ENCODE measurements at regions not wholly inside any gene's neighbourhood (a gene's known extent, or its start where the extent isn't known, plus 50 kb on each side); places are given as distances from the start of the nearest gene placed in this dataset.

DNA sequence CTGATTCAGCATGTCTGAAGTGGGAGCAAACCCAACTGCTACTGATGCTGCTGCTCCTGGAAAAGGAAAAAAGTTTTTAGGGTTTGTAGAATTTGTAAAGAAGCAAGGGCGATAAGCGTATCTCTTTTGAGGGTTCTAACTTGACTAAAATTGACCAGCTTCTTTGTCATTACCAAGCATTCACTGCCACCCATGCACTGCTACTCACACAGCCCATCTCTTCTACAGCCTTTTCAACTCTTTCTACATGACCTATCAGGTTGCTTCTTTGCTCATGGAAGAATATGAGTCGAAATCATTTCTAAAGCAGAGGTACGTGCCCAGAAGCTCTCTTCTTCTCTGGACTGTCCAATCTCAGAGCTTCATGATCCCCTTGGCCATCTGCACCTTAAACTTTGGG lies 570.9 kb downstream of the EPHA7 start:
- intact Hi-C loops (cut with DNase I): no loop called here
- no peak for DNase-seq (ENCODE audit: low spot score)

DNA sequence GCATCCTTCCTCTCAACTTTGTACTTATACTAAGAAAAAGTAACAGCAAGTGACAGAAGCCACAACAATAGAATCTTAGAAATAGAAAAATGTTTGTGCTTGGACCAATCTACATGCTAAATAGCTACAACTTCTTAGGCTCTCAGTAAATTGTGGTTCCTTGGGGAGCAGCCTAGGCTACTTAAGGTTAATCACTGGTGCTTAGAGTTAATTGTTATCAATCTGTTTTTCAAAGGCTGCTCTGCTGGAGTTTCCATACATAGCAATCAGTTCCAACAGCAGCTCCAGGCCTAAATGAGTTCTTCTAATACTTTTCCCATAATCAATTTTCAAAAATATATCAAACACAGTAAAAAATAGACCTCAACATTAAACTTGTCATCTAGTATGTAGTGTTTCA lies 571.4 kb downstream of the EPHA7 start:
- no peak for DNase-seq (ENCODE audit: low spot score)
- intact Hi-C loops (cut with DNase I): no loop called here

DNA sequence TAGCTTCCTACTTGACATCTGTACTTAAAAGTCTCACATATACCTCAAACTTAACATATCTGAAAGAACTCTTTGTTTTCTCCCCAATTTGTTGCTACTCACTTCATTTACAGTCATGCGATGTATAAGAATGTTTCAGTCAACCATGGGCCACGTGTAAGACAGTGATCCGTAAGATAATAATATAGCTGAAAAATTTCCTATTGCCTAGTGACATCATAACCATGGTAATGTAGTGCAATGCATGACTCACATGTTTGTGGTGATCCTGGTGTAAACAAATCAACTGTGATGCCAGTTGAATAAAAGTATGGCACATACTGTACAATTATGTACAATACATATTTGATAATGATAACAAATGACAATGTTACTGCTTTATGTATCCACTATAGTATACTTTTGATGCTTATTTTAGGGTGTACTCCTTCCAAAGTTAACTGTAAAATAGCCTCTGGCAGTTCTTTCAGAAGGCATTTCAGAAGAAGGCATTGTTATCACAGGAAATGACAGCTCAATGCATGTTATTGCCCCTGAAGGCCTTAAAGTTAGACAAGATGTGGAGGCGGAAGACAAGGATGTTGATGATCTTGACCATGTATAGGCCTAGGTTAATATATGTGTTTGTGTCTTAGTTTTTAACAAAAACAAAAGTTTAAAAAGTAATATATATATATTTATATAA lies 579.0 kb downstream of the EPHA7 start:
- no peak for DNase-seq (ENCODE audit: low spot score)
- intact Hi-C loops (cut with DNase I): no loop called here

DNA sequence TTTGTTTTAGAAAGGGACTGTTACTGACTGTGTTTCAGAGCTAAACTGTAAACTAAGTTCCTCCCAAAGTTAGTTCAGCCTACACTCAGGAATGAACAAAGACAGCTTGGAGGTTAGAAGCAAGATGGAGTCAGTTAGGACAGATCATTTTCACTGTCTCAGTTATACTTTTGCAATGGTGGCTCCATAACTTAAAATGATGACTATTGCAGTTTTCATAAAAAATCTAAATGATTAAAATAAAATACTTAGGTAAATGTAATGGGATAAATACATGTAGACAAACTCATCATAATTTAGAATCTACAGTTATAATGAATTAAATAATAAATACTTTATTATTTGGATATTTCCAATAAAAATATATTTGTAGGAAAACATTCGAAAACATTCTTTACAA lies 590.6 kb downstream of the EPHA7 start:
- DNase-seq (ENCODE audit: low spot score): no peak
- intact Hi-C loops (cut with DNase I): no loop called here

DNA sequence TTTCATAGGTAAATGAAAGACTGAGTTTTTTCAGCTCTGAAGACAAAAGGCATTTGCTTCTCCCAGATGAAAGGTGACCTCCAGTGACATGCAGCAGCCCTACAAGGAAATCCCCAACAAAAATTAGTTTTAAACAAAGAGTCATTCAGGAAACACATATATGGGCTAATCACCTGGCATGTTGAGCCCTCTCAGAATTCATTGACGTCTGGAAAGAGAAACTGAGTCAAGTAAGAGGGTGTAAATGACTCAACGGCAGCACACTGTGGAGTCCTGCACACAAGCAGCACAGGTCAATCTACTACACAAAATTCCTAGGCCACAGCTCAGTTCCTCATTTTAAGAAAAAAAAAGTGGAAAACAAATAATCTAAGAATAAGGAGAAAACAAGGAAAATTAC lies 592.3 kb downstream of the EPHA7 start:
- intact Hi-C loops (cut with DNase I): no loop called here
- no peak for DNase-seq (ENCODE audit: low spot score)

DNA sequence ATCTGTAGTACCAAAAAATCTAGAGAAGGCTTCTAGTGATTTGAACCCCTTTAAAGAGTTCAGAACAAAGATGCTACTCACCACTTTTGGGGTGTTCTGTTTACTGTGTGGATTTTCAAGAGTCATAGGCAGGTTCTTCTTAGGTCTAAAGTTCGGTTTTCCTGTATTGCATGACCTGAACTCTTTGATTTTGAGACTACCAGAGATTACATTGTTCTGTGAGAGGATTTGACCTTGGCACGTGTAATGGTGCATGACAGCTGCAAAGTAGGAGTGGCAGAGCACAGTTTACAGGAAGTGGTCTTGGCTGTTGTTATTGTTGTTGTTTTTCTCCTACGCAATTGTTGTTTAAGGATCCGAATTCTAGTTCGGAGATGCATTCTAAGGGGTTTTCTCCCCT lies 592.7 kb downstream of the EPHA7 start:
- DNase-seq (ENCODE audit: low spot score): no peak
- intact Hi-C loops (cut with DNase I): no loop called here

DNA sequence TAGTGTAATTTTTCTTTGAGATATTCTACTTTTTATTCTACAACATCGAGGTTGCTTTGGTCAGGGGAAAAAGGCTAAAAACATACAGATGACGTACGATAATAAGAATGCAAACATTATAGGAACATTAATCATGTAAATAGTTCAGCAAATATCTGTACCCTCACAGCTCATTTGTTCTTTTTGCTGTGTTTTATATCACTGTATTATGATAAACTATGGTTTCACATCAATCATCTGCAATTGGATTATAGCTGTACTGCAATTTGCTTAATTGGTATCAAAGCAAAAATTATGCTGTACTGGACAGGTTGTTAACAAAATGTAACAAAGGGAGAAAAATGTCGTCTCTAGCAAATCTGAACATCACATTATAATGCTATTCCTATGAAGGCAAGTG lies 597.1 kb downstream of the EPHA7 start:
- intact Hi-C loops (cut with DNase I): no loop called here

DNA sequence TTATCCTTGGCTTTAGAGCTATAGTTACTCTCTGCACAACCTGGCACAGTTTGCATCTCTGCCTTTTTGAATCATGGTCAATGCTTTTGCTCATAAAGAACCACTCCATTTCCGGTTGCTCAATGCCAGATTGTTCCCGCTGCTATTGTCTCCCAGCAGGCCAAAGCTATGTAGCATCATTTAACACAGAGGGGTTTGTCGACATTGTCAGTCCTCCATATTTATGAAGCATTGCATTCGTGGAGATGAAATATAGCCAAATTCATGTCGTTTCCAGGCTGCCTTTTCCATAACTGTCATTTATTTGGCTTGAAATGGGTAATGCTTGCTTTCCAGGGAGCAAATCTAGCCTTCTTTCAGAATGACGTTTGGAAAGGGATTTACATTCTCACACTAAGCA lies 598.8 kb downstream of the EPHA7 start:
- DNase-seq (ENCODE audit: low spot score): no peak
- intact Hi-C loops (cut with DNase I): no loop called here

More for the DNA sequence above, 597.1 kb downstream of the EPHA7 start:
- DNase-seq (ENCODE audit: low spot score): no peak

DNA sequence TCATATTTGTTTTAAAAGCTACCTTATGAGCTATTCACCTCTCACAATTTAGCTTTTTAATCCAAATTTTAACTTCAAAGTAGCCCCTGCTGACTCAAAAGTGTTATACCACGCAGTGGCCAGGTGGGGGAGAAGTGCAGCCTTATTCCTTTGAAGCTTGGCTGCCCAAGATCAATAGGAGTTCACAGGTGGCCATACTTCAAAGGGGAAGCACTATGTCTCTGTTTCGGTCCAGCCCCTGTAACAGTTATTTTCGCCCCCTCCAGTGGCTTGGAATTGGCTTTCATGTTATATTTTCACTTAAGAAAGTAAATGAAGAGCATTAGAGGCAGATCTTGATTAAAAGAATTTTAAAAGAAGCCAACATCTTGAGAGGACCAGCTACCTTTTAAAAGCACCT lies 608.4 kb downstream of the EPHA7 start:
- no peak for DNase-seq (ENCODE audit: low spot score)
- intact Hi-C loops (cut with DNase I): no loop called here

DNA sequence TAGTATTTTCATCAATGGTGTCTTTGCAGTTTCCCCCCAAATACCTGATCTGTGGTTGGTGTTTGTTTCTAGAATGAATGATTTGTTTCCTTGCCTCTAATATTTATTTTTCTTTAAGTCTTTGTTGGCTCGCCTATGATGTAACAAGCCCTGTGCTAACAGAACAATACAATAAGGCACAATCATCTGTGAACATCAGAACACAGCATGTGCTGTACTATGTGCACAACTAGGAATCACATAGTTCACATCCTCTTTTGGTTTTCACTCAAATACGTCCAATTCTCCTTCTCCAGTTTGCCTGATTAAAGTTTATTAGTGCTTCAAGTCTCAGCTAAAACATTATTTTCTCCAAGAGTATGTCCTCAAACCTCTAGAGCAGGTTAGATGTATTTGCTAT lies 613.1 kb downstream of the EPHA7 start:
- DNase-seq (ENCODE audit: low spot score): no peak
- intact Hi-C loops (cut with DNase I): no loop called here

DNA sequence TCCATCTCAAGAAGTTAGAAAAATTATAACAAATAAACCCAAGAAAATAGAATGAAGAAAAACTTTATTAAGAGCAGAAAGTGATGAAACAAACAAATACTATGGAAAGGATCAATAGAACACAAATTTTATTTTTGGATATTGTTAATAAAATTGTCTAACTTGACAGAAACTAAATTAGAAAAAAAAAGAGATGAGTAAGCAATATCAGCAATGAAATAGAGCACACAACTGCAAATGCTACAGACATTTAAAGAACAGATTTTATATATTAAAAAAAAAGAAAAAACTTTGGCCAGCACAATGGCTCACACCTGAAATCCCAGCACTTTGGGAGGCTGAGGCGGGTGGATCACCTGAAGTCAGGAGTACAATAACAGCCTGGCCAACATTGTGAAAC lies 628.0 kb downstream of the EPHA7 start:
- intact Hi-C loops (cut with DNase I): no loop called here
- DNase-seq (ENCODE audit: low spot score): no peak

DNA sequence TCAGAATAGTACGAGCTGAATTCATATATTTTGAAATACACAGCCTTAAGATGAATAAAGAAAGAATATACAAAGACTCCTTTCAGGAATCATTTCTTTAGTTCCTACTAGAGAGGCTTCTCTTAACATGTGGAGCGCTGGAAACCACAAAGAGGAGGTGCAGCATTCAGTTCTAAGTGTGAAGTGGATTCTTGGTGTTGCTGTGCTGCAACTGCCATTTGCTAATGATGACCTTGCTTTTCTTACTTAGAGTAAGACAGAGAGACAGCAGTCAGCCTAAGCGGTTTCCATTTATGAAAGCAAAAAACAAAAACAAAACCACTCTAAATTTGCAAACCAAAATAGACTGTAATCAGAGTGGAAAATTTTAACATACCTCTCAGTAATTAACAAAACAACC lies 629.0 kb downstream of the EPHA7 start:
- DNase-seq (ENCODE audit: low spot score): no peak
- intact Hi-C loops (cut with DNase I): no loop called here

DNA sequence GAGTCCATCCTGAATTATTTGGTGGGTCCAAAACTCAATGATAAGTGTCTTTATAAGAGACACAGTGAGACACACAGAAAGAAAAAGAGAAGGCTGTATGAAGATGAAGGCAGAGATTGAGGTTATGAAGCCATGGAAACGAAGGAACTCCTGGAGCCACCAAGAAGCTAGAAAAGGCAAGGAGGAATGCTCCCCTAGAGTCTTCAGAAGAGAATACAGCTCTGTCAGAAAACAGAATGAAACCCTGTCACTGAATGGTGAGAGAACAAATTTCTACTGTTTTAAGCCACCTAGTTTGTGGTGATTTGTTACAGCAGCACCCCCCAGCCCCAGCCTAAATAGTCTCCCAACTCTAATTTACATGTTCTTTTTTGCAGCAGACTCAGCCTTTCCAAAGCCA lies 635.1 kb downstream of the EPHA7 start:
- no peak for DNase-seq (ENCODE audit: low spot score)

DNA sequence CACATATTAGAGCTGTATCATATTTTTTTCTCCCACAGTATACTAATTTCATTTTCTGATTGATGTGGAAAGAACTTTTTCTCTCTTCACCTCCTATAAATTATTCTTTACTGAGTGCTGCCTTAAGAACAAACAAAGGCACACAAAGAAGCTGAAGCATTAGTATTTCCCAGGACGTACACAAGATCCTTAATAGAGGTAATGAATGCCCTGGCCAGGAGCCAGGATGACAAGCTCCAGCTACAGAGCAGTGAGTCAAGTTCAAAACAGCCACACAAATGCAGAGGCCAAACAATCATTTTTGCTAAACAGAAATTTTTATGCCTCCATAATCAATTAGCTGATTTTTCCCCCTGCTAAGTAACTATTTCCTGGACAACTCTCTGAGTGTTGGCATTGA lies 639.6 kb downstream of the EPHA7 start:
- intact Hi-C loops (cut with DNase I): no loop called here
- DNase-seq (ENCODE audit: low spot score): no peak

More for the DNA sequence above, 635.1 kb downstream of the EPHA7 start:
- intact Hi-C loops (cut with DNase I): no loop called here

DNA sequence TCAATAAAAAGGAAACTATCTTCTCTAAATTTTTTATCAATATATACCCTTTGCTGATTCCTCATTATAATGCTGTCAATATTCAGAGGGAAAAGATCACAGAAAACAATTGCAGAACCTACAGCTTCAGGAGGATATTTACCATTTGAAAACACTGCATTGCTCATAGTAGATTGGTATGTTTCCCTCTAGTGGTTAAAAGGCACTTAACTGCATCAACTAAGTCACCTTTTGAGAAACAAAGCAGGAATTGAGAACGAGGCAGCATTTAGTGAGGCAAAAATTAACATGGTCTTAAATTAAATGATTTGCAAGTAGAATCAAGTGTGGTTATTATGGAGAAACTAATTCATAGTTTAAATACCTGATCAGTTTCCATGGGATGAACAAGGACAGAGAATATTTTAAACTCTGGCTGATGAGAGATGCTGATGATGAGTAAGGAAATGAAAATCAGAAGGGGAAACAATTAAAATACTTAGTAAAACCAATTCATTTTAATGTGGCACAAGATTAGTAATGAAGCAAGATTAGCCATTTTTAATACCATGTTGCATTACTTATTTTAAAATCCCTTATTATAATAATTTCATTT lies 642.1 kb downstream of the EPHA7 start:
- intact Hi-C loops (cut with DNase I): no loop called here
- no peak for DNase-seq (ENCODE audit: low spot score)

DNA sequence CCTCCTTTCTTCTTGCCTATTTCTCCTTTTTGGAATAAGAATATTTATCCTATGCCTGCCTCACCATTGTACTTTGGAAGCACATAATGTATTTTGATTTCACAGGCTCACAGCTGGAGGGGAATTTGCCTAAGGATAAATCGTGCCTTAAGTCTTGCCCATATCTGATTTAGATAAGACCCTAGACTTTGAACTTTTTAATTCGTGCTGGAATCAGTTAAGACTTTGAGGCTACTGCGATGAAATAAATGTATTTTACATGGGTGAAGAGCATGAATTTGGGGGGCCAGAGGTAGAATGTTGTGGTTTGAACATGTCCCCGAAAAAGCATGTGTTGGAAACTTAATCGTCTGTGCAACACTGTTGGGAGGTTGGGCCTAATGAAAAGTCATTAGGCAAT lies 648.8 kb downstream of the EPHA7 start:
- DNase-seq (ENCODE audit: low spot score): no peak
- intact Hi-C loops (cut with DNase I): no loop called here

DNA sequence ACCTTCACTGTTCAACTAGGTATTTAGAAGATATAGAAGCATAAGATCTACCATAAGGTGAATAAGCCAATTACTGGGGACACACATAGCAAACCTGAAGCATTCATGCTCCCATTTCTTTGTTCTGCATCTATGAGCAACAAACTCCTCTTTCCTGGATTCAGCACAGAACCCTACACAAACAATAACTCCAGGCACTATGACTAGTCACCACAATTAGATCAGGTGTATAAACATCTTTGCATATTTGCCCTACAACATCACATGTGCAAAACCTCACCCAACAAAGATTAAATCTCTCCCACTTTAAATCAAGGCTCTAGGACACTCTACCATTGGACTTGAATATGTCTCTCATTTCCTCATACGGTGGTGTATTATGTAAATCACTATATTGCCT lies 652.3 kb downstream of the EPHA7 start:
- intact Hi-C loops (cut with DNase I): no loop called here
- DNase-seq (ENCODE audit: low spot score): no peak

DNA sequence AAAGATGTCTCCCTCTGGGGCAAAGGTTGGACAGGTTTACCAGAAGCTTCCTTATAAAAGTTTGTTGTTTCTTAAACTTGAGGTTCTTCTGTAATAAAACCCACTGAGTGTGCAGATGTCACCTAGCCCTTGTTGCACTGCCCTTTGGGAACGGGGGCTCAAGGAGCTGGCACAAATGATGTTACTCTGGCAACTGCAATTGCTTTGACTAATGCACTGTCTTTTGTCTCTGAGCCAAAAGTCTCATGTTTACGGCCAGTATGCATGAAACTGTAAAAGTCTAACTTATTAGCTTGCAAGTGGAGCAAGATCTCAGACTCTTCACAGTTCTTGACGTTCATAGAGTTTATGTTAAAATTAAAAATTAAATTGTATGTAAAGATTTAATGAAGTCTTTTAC lies 655.7 kb downstream of the EPHA7 start:
- intact Hi-C loops (cut with DNase I): no loop called here
- DNase-seq (ENCODE audit: low spot score): no peak

DNA sequence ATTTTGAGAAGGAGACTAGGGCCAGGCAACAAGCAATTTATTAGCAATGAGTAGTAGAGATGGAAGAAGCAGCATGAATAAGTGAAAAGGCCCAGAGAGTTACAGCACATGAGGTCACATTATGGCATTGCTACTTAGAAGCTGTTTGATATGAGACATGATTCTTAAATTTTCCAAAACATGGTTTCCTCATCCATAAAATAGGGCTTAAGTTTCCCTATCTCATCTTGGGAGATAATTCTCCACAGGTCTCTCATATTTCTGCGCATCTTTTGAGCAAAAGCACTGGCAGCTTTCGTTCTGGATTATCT lies 656.1 kb downstream of the EPHA7 start:
- no peak for DNase-seq (ENCODE audit: low spot score)
- intact Hi-C loops (cut with DNase I): no loop called here

DNA sequence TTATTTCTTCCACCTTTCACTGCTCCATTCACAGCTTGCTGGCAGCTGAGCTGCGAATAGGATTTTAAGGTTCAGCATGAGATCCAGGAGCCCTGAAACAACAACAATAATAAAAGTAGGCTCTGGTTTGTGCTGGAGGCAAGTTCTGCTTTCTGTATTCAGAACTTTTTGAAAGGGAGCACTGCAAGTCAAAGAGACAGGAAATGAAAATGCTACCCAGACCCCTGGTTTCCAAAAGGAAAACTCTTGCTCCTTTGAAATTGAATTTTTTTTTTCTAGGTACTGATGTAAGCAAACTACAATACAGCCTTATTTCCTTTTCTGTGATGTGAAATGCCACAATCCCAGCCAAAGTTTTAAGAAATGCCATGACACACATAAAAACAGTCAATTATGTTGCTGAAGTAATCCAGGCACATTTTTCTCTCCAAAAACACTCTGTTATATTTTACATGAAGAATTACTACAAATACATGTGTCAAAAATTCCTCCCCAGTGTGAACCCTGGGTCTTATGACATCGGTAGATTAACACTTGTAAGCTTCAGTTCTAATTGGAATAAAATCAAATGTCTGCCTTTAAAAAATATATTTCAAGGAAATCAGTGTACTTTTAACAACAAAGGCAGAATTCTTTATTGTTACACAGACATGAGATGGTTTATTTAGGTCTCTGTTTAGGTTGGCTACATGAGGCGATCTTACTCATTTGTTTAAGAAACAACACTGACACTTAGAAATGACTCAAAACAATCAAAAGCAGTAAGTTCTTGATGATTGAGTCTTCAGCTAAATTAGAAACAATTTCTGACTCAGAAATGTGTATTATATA lies 656.7 kb downstream of the EPHA7 start:
- intact Hi-C loops (cut with DNase I): no loop called here

DNA sequence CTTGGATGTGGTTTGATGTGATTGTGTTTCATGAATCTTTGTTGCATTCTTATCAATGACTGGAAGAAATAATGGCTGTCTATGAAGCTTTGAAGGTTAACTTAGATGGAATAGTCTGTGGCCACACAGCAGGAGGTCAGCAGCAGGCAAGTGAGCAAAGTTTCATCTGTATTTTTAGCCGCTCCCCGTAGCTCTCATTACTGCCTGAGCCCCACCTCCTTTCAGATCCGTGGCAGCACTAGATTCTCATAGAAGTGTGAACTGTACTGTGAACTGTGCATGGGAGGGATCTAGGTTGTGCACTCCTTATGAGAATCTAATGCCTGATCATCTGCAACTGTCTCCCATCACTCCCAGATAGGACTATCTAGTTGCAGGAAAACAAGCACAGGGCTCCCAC lies 660.2 kb downstream of the EPHA7 start:
- intact Hi-C loops (cut with DNase I): loop anchor here (10.0 kb wide), 1 partner anchor 94 kb away; no protein-coding TSS in a partner anchor
- DNase-seq (ENCODE audit: low spot score): no peak

More for the DNA sequence above, 656.7 kb downstream of the EPHA7 start:
- DNase-seq (ENCODE audit: low spot score): no peak
